Stimulated activated memory B cell treated with anti-CD40 and anti-IgM and Interleukin-4, amounts not matched to agents 10 μg/mL and 1 μg/mL and 100 μg/mL, for 72 hours (primary cell): ENCODE measurements at regions not wholly inside any gene's neighbourhood (a gene's known extent, or its start where the extent isn't known, plus 50 kb on each side); places are given as distances from the start of the nearest gene placed in this dataset.

Source experiments
- ATAC-seq: fragments of 150-1000 bp; cut with Tn5 transposase; 2 replicates; pipeline ENCODE4 v1.10.0; 2021
- H3K27ac Mint-ChIP-seq: one replicate; pipeline ENCODE4 v1.8.0; 2022; ENCODE audit warnings: mild to moderate bottlenecking, mixed read lengths
- H3K27me3 Mint-ChIP-seq: one replicate; pipeline ENCODE4 v1.8.0; 2022; ENCODE audit warnings: mixed read lengths
- H3K36me3 Mint-ChIP-seq: one replicate; pipeline ENCODE4 v1.8.0; 2022; ENCODE audit warnings: mixed read lengths
- H3K4me1 Mint-ChIP-seq: one replicate; pipeline ENCODE4 v1.8.0; 2022; ENCODE audit warnings: mixed read lengths
- H3K4me3 Mint-ChIP-seq: one replicate; pipeline ENCODE4 v1.8.0; 2022; ENCODE audit warnings: mild to moderate bottlenecking, moderate library complexity, mixed read lengths
- H3K9me3 Mint-ChIP-seq: one replicate; pipeline ENCODE4 v1.8.0; 2022; ENCODE audit warnings: mixed read lengths

- no peak for ATAC-seq
- Mint-ChIP-seq H3K27me3 (peaks cover 9% of the 10 kb centered on the region), H3K27ac (no peak overlapping the region), H3K36me3 (no peaks in the 10 kb centered on the region), H3K9me3 (no peaks in the 10 kb centered on the region), H3K4me3 (no peak overlapping the region), H3K4me1 (no peaks in the 10 kb centered on the region)
Observed at GRCh38 chr15:39362821-39363561, 217.9 kb upstream of the THBS1 start.

GRCh38 chr15:39363761-39364586, 216.9 kb upstream of the THBS1 start:
- ATAC-seq = no peak
- peaks cover 2% of the 10 kb centered on the region for H3K9me3 Mint-ChIP-seq
- no peaks in the 10 kb centered on the region for H3K36me3 Mint-ChIP-seq
- H3K27ac Mint-ChIP-seq = no peak overlapping the region
- H3K4me3 Mint-ChIP-seq = no peak overlapping the region
- no peaks in the 10 kb centered on the region for H3K4me1 Mint-ChIP-seq
- peaks cover 9% of the 10 kb centered on the region for H3K27me3 Mint-ChIP-seq

DNA sequence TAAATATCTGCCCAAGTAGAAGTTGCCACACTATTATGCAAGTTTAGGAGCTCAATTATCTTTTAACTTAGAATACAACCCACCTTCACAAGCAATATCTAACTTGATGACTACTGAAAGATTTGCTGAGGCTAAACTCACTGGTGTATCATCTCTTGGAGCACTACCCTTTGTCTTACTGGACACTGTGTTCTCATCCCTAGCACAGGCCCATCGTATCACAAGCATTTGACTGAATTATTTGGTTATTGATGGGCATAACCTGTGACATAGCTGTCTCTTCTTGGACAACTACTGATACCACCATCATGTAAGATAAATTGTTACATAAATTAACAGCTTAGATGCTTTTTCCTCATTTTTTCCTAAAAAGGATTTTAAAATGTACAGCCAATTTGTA, 216.2 kb upstream of the THBS1 start:
- Mint-ChIP-seq H3K9me3 (peaks cover 2% of the 10 kb centered on the region), H3K27ac (no peak overlapping the region), H3K4me1 (no peaks in the 10 kb centered on the region), H3K27me3 (peaks cover 9% of the 10 kb centered on the region), H3K4me3 (no peak overlapping the region), H3K36me3 (no peaks in the 10 kb centered on the region)
- ATAC-seq = no peak

GRCh38 chr15:39365161-39365560, 215.7 kb upstream of the THBS1 start:
- H3K27me3 Mint-ChIP-seq = peaks cover 9% of the 10 kb centered on the region
- H3K9me3 Mint-ChIP-seq = peaks cover 2% of the 10 kb centered on the region
- ATAC-seq = no peak
- no peaks in the 10 kb centered on the region for H3K4me1 Mint-ChIP-seq
- H3K27ac Mint-ChIP-seq = no peak overlapping the region
- no peaks in the 10 kb centered on the region for H3K36me3 Mint-ChIP-seq
- H3K4me3 Mint-ChIP-seq = no peak overlapping the region

- ATAC-seq = no peak
- Mint-ChIP-seq H3K27me3 (peaks cover 9% of the 10 kb centered on the region), H3K9me3 (peaks cover 3% of the 10 kb centered on the region), H3K4me3 (no peak overlapping the region), H3K27ac (no peak overlapping the region), H3K4me1 (no peaks in the 10 kb centered on the region), H3K36me3 (no peaks in the 10 kb centered on the region)
Observed at GRCh38 chr15:39365873-39366272, 215.0 kb upstream of the THBS1 start.

DNA sequence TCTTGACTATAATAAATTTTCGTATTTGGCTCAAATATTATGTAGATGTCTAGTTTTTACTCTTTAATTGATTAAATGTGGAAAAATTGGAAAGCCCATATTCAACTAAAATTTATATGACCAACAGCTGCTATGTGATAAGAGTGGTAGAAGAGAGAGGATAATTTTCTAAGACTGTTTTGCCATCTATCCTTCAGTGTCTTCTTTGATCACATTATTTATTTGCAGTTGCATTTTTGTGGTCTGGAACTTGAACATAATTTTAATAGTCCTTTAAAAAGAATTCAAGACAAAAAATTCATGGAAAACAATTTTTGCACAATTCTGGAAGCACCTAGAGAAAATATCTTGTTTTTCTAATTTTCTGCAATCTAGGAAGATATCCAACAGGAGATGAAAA, 213.3 kb upstream of the THBS1 start:
- Mint-ChIP-seq H3K36me3 (no peaks in the 10 kb centered on the region), H3K27ac (no peak overlapping the region), H3K9me3 (peaks cover 12% of the 10 kb centered on the region), H3K27me3 (peaks cover 13% of the 10 kb centered on the region), H3K4me1 (no peaks in the 10 kb centered on the region), H3K4me3 (no peak overlapping the region)
- ATAC-seq = no peak

DNA sequence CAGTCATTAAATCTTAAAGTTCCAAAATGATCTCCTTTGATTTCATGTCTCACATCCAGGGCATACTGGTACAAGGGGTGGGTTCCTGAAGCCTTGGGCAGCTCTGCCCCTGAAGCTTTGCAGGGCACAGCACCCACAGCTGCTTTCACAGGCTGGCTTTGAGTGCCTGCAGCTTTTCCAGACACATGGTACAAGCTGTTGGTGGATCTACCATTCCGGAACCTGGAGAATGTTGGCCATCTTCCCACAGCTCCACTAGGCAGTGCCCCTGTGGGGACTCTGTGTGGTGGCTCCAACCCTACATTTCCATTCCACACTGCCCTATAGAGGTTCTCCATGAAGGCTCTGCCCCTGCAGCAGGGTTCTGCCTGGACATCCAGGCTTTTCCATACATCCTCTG, 211.1 kb upstream of the THBS1 start:
- no peaks in the 10 kb centered on the region for H3K36me3 Mint-ChIP-seq
- no peak for ATAC-seq
- no peak overlapping the region for H3K4me3 Mint-ChIP-seq
- H3K27ac Mint-ChIP-seq = no peak overlapping the region
- peaks cover 17% of the 10 kb centered on the region for H3K27me3 Mint-ChIP-seq
- no peaks in the 10 kb centered on the region for H3K4me1 Mint-ChIP-seq
- peaks cover 16% of the 10 kb centered on the region for H3K9me3 Mint-ChIP-seq

DNA sequence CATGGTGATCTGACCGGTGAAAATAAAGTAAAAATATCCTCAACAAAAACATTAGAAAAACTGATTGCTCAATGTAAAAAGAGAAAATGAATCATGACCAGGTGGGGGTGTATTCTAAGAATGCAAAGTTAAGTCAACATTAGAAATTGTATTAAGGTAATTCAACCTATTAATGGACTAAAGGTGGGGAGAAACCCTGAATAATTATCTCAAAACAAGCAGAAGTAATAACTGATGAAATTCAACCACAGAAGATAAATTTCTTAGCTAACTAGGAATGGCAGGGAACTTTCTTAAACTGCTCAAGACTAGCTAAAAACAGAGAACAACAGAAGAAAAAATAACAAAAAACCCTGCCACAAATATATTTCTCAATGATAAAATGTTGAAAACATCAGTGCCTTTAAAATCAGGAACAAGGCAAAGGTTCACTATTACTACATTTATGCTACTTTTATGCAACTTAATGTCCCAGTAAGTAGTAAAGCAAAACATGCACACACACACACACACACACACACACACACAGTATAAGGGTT, 204.4 kb upstream of the THBS1 start:
- Mint-ChIP-seq H3K4me1 (no peaks in the 10 kb centered on the region), H3K4me3 (no peak overlapping the region), H3K27ac (no peak overlapping the region), H3K36me3 (no peaks in the 10 kb centered on the region), H3K9me3 (peaks cover 11% of the 10 kb centered on the region), H3K27me3 (peaks cover 26% of the 10 kb centered on the region)
- no peak for ATAC-seq

DNA sequence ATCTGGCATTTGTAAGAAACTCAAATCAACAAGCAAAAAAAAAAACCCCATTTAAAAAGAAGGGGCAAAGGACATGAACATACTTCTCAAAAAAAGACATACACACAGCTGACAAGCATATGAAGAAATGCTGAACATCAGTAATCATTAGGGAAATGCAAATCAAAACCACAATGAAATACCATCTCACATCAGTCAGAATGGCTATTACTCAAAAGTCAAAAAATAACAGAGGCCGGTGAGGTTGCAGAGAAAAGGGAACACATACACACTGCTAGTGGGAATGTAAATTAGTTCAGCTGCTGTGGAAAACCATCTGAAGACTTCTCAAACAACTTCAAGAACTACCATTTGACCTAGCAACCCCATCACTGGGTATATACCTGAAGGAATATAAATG, 199.4 kb upstream of the THBS1 start:
- Mint-ChIP-seq H3K9me3 (no peaks in the 10 kb centered on the region), H3K4me1 (no peaks in the 10 kb centered on the region), H3K4me3 (no peak overlapping the region), H3K27ac (no peak overlapping the region), H3K27me3 (no peaks in the 10 kb centered on the region), H3K36me3 (no peaks in the 10 kb centered on the region)
- no peak for ATAC-seq

DNA sequence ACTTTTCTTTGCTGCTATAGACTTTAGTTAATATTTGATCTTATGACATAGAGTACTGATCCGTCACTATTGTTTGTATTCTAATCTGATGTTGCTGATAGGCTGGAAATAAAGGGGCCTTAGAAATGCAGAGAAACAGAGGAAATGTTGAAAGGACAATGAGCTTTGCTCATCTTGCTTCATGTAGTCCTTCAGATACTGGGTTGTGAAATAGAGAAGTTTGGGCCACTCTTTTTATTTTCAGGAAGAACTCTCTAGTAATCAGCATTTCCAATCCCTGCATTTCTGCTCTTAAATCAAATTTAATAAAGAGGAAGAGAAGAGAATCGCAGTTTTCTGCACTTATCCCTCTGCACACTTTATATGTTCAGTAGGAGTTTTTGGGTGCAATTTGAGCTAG, 192.8 kb upstream of the THBS1 start:
- Mint-ChIP-seq H3K27ac (no peak overlapping the region), H3K36me3 (no peaks in the 10 kb centered on the region), H3K4me1 (no peaks in the 10 kb centered on the region), H3K27me3 (no peaks in the 10 kb centered on the region), H3K9me3 (no peaks in the 10 kb centered on the region), H3K4me3 (no peak overlapping the region)
- ATAC-seq = no peak

DNA sequence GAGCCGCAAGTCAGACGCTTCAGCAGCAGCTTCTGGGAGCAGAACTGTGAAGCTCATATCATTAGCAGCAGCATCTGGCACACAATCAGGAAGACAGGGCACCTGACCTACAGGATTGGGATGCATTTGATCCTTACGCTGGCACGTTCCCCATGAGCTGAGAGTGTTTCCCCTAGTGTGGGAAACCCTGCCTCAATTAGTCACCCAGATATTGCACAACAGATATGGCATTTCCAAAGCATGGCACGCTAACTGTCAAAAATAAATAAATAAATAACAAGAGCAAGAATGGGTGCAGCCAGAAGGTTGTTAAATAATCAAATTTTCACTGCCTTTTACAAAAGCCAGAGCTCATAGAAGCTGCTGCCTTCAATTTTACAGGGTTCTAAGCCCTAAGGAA, 189.6 kb upstream of the THBS1 start:
- Mint-ChIP-seq H3K9me3 (no peaks in the 10 kb centered on the region), H3K36me3 (no peaks in the 10 kb centered on the region), H3K4me3 (no peak overlapping the region), H3K27ac (no peak overlapping the region), H3K27me3 (no peaks in the 10 kb centered on the region), H3K4me1 (no peaks in the 10 kb centered on the region)
- ATAC-seq = no peak

- Mint-ChIP-seq H3K4me1 (no peaks in the 10 kb centered on the region), H3K9me3 (no peaks in the 10 kb centered on the region), H3K36me3 (no peaks in the 10 kb centered on the region), H3K4me3 (no peak overlapping the region), H3K27ac (no peak overlapping the region), H3K27me3 (no peaks in the 10 kb centered on the region)
- ATAC-seq = no peak
Observed at GRCh38 chr15:39392469-39393047, 188.3 kb upstream of the THBS1 start.

DNA sequence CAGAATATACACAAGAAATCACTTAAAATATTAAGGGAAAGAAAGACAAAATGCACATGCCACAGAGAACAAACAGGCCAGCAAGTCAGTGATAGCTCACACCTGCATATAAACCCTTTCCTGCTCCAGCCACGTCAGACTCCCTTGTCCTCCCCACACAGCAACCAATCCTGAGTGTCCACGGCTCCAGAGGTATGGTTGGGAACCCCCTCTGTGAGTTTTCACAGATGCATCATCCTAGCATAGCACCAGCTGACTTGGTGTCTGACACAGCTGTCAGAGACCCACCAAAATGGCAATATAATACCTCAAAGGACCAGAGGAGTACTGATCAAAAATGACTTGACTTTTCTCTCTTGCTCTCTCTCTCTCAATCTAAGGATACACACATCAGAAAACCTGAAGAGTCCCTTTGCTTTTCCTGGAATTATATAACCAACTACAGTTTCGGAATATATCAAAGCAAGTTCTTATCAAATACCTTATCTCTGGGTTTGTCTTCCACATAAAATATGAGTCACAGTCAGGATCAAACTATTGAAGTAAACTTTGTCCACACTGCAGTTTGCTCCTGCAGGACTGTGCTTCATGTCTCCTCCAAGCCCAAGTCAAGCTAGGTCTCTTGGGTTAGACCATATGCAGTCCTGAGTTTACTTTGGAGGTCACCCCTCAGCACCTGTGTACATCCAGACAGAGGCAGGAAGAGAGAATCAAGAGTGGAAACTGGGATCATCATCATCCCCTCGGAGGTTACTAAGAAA, 187.1 kb upstream of the THBS1 start:
- no peaks in the 10 kb centered on the region for H3K27me3 Mint-ChIP-seq
- H3K27ac Mint-ChIP-seq = no peak overlapping the region
- H3K4me3 Mint-ChIP-seq = no peak overlapping the region
- no peaks in the 10 kb centered on the region for H3K36me3 Mint-ChIP-seq
- H3K9me3 Mint-ChIP-seq = no peaks in the 10 kb centered on the region
- no peaks in the 10 kb centered on the region for H3K4me1 Mint-ChIP-seq
- ATAC-seq = no peak

DNA sequence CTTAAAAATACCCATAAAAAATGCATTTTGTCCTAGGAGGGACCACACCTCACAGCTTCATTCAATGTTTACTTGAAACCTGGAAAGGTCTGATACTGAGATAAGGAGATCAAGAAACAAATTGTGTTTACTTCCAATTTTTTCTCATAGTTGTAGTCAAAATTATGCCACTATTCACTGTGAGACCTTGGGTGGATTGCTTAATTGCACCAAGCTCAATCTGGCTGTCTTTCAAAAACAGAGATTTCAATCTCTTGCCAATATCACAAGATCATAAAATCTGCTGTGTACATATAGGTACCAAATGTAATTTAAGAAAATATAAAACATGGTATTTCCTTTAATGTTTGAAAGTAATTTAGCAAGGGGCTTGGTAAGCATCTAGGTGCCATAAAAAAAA, 186.4 kb upstream of the THBS1 start:
- no peak overlapping the region for H3K27ac Mint-ChIP-seq
- H3K36me3 Mint-ChIP-seq = no peaks in the 10 kb centered on the region
- no peaks in the 10 kb centered on the region for H3K9me3 Mint-ChIP-seq
- no peak for ATAC-seq
- no peaks in the 10 kb centered on the region for H3K4me1 Mint-ChIP-seq
- H3K4me3 Mint-ChIP-seq = no peak overlapping the region
- no peaks in the 10 kb centered on the region for H3K27me3 Mint-ChIP-seq

GRCh38 chr15:39396979-39397615, 183.8 kb upstream of the THBS1 start:
- H3K36me3 Mint-ChIP-seq = no peaks in the 10 kb centered on the region
- no peak overlapping the region for H3K27ac Mint-ChIP-seq
- H3K4me3 Mint-ChIP-seq = no peak overlapping the region
- H3K27me3 Mint-ChIP-seq = no peaks in the 10 kb centered on the region
- no peaks in the 10 kb centered on the region for H3K4me1 Mint-ChIP-seq
- H3K9me3 Mint-ChIP-seq = no peaks in the 10 kb centered on the region
- no peak for ATAC-seq
